Neural progenitor cell (in vitro differentiated cells): ENCODE measurements at regions not wholly inside any gene's neighbourhood (a gene's known extent, or its start where the extent isn't known, plus 50 kb on each side); places are given as distances from the start of the nearest gene placed in this dataset.

ENCODE experiments used
- DNase-seq: peaks from one replicate; pipeline ENCODE4 v3.0.0-alpha.2; 2016; ENCODE audit warnings: low spot score
- H2AFZ ChIP-seq: fragments of 200-600 bp; sonication (generic); replicated peaks from 2 replicates; pipeline ENCODE4 v1.6.1; 2016; ENCODE audit warnings: antibody characterized with exemption
- H3F3A ChIP-seq: fragments of 200-600 bp; sonication (generic); 2 replicates; pipeline ENCODE4 v1.6.1; 2016; ENCODE audit warnings: antibody characterized with exemption, low read depth
- H3K27ac ChIP-seq: fragments of 200-600 bp; sonication (generic); 2 replicates; pipeline ENCODE4 v1.5.1; 2016; ENCODE audit warnings: mild to moderate bottlenecking
- H3K27me3 ChIP-seq: fragments of 200-600 bp; sonication (generic); 2 replicates; pipeline ENCODE4 v1.6.1; 2016; ENCODE audit warnings: mild to moderate bottlenecking, moderate library complexity
- H3K36me3 ChIP-seq: fragments of 200-600 bp; sonication (generic); 2 replicates; pipeline ENCODE4 v1.5.1; 2016
- H3K4me1 ChIP-seq: fragments of 200-600 bp; sonication (generic); 2 replicates; pipeline ENCODE4 v1.6.1; 2016; ENCODE audit warnings: mixed run types
- H3K4me2 ChIP-seq: fragments of 200-600 bp; sonication (generic); 2 replicates; pipeline ENCODE4 v1.6.1; 2016
- H3K4me3 ChIP-seq: fragments of 200-600 bp; sonication (generic); 2 replicates; pipeline ENCODE4 v1.5.1; 2016
- H3K79me2 ChIP-seq: fragments of 200-600 bp; sonication (generic); 2 replicates; pipeline ENCODE4 v1.6.1; 2016; ENCODE audit warnings: low read depth
- H3K9ac ChIP-seq: fragments of 200-600 bp; sonication (generic); 2 replicates; pipeline ENCODE4 v1.6.1; 2016
- H3K9me3 ChIP-seq: fragments of 200-600 bp; sonication (generic); 2 replicates; pipeline ENCODE4 v1.5.1; 2016; ENCODE audit warnings: low read depth
- H4K20me1 ChIP-seq: fragments of 200-600 bp; sonication (generic); 2 replicates; pipeline ENCODE4 v1.6.1; 2016; ENCODE audit warnings: low read depth
- H3K27ac Mint-ChIP-seq: 3 replicates; pipeline ENCODE4 v1.8.0; 2021; ENCODE audit warnings: mixed read lengths
- H3K27me3 Mint-ChIP-seq: 2 replicates; pipeline ENCODE4 v1.8.0; 2022; ENCODE audit warnings: low read depth, mild to moderate bottlenecking, inconsistent platforms, moderate library complexity, mixed read lengths; ENCODE audit not compliant: insufficient read depth
- H3K36me3 Mint-ChIP-seq: 3 replicates; pipeline ENCODE4 v1.8.0; 2021; ENCODE audit warnings: mixed read lengths
- H3K4me1 Mint-ChIP-seq: 3 replicates; pipeline ENCODE4 v1.8.0; 2021; ENCODE audit warnings: mixed read lengths
- H3K4me3 Mint-ChIP-seq: 3 replicates; pipeline ENCODE4 v1.8.0; 2021; ENCODE audit warnings: mild to moderate bottlenecking, moderate library complexity, mixed read lengths
- H3K9me3 Mint-ChIP-seq: 3 replicates; pipeline ENCODE4 v1.8.0; 2020; ENCODE audit warnings: mixed read lengths
- CTCF ChIP-seq: fragments of 200-600 bp; sonication (generic); IDR thresholded peaks from 2 replicates; pipeline ENCODE4 v1.5.1; 2017; ENCODE audit warnings: antibody characterized with exemption, mild to moderate bottlenecking
- EZH2 ChIP-seq: fragments of 200-600 bp; sonication (generic); IDR thresholded peaks from 2 replicates; pipeline ENCODE4 v1.6.1; 2017; ENCODE audit warnings: antibody characterized with exemption, mild to moderate bottlenecking, moderate library complexity
- EZH2phosphoT487 ChIP-seq: fragments of 200-600 bp; sonication (generic); IDR thresholded peaks from 2 replicates; pipeline ENCODE4 v1.6.1; 2017; ENCODE audit warnings: antibody characterized with exemption

GRCh38 chr2:146207417-146207816 is 1637.4 kb upstream of the ACVR2A start:
- no peaks in the 10 kb centered on the region for H3K4me1 Mint-ChIP-seq
- no peaks in the 10 kb centered on the region for H4K20me1 ChIP-seq

GRCh38 chr2:146203064-146203624 is 1641.7 kb upstream of the ACVR2A start:
- no peak for DNase-seq
- Mint-ChIP-seq H3K36me3 (no peaks in the 10 kb centered on the region), H3K4me1 (no peaks in the 10 kb centered on the region), H3K4me3 (no peak overlapping the region), H3K27me3 (no peaks in the 10 kb centered on the region), H3K9me3 (no peaks in the 10 kb centered on the region), H3K27ac (no peak overlapping the region)
- Histone ChIP-seq H4K20me1 (no peaks in the 10 kb centered on the region), H3K27me3 (no peaks in the 10 kb centered on the region), H3K4me2 (no peak overlapping the region), H3K9me3 (no peaks in the 10 kb centered on the region), H3K9ac (no peak overlapping the region), H3K4me3 (no peak overlapping the region), H3K27ac (no peak overlapping the region), H3K4me1 (no peaks in the 10 kb centered on the region), H2AFZ (no peak overlapping the region), H3K36me3 (no peaks in the 10 kb centered on the region), H3K79me2 (no peaks in the 10 kb centered on the region), H3F3A (no peaks in the 10 kb centered on the region)
- TF ChIP-seq EZH2 = no peak
- no peak for TF ChIP-seq CTCF
- no peak for TF ChIP-seq EZH2phosphoT487

More at GRCh38 chr2:146207417-146207816, 1637.4 kb upstream of the ACVR2A start:
- no peaks in the 10 kb centered on the region for H3K79me2 ChIP-seq
- H3K36me3 ChIP-seq = no peaks in the 10 kb centered on the region
- no peaks in the 10 kb centered on the region for H3K4me1 ChIP-seq
- Mint-ChIP-seq H3K9me3 (no peaks in the 10 kb centered on the region), H3K27ac (no peak overlapping the region), H3K4me3 (no peak overlapping the region), H3K36me3 (no peaks in the 10 kb centered on the region), H3K27me3 (no peaks in the 10 kb centered on the region)
- H3K4me3 ChIP-seq = no peak overlapping the region
- no peaks in the 10 kb centered on the region for H3K9me3 ChIP-seq
- H3K9ac ChIP-seq = no peak overlapping the region
- DNase-seq = no peak
- H3K4me2 ChIP-seq = no peak overlapping the region
- no peak overlapping the region for H3K27ac ChIP-seq
- H3F3A ChIP-seq = no peaks in the 10 kb centered on the region
- no peaks in the 10 kb centered on the region for H3K27me3 ChIP-seq
- TF ChIP-seq CTCF = no peak
- TF ChIP-seq EZH2 = no peak
- TF ChIP-seq EZH2phosphoT487 = no peak
- no peak overlapping the region for H2AFZ ChIP-seq

DNA sequence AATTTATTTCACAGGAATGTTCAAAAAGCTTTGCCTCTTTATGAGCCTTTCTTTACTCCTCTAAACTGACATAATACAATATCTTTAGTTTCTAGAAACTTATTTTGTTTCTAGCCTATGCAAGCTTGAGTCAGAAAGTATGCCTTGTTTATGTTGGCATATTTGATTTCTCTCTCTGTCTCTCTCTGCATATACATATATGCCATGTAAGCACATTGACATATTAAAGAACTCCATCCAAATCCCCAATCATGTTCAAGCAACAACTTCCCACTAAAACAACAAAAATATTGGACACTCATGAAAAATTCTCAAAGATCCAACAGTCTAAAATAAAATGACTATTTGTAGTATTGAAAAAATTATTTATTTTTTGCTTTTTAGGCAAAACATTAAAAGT is 1651.2 kb upstream of the ACVR2A start:
- Histone ChIP-seq H3K4me2 (no peak overlapping the region), H3K9me3 (no peaks in the 10 kb centered on the region), H3K4me3 (no peak overlapping the region), H3K27ac (no peak overlapping the region), H3K79me2 (no peaks in the 10 kb centered on the region), H3K36me3 (no peaks in the 10 kb centered on the region), H2AFZ (no peak overlapping the region), H3F3A (no peaks in the 10 kb centered on the region), H3K4me1 (no peaks in the 10 kb centered on the region), H3K9ac (no peak overlapping the region), H3K27me3 (no peaks in the 10 kb centered on the region), H4K20me1 (no peaks in the 10 kb centered on the region)
- H3K4me3 Mint-ChIP-seq = no peak overlapping the region
- no peak for DNase-seq
- no peaks in the 10 kb centered on the region for H3K27me3 Mint-ChIP-seq
- H3K36me3 Mint-ChIP-seq = no peaks in the 10 kb centered on the region
- TF ChIP-seq EZH2 (no peak), CTCF (no peak), EZH2phosphoT487 (no peak)
- H3K4me1 Mint-ChIP-seq = no peaks in the 10 kb centered on the region
- H3K27ac Mint-ChIP-seq = no peak overlapping the region
- H3K9me3 Mint-ChIP-seq = no peaks in the 10 kb centered on the region
